ENCODE measurements at regions not wholly inside any gene's neighbourhood (a gene's known extent, or its start where the extent isn't known, plus 50 kb on each side); places are given as distances from the start of the nearest gene placed in this dataset.

DNA sequence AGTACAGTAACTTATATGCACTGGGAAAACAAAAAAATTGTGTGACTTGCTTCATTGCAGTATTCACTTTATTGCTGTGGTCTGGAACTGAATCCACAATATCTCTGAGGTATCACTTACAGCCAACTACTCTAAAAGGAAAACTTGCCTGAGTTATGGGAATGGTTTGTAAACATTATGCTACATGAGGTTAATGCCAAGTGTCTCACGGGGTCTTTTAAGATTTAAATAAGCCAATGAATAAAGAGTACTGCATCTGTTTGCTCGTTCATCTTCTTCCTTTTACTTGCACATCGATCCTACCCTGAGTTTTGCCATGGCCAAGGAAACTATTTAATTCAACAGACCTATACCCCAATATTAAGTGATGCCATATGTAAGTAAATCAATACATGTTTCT is 72.0 kb upstream of the API5 start:
- peaks cover 3% of the 10 kb centered on the region for H3K27me3 Mint-ChIP-seq (ENCODE audit: insufficient read depth)
- H3K36me3 Mint-ChIP-seq (ENCODE audit: low read depth): no peaks in the 10 kb centered on the region
- no peak overlapping the region for H3K4me3 Mint-ChIP-seq
- no peaks in the 10 kb centered on the region for H3K9me3 Mint-ChIP-seq
- DNase-seq (ENCODE audit: low spot score): no peak
- no peaks in the 10 kb centered on the region for H3K4me1 Mint-ChIP-seq (ENCODE audit: low read depth)
- H3K27ac Mint-ChIP-seq: no peak overlapping the region
- intact Hi-C loops (cut with micrococcal nuclease): no loop called here

DNA sequence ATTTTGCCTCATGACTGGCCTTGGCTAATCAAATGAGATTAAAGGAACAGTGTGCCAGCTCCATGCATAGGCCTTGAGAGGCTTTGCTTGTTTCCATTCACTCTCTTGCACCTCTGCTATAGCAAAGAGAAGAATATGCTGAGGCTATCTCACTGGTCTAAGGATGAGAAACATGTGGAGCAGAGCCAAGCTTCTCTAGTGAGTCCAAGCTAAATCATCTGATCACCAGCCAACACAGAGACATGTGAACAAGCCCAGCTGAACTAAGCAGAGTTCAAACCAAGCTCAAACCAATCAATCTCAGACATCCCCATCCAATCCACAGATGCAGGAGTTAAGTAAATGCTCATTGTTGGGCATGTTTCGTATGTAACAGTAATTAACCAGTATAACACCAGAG is 69.4 kb upstream of the API5 start:
- H3K27me3 Mint-ChIP-seq (ENCODE audit: insufficient read depth): no peaks in the 10 kb centered on the region
- H3K4me3 Mint-ChIP-seq: no peak overlapping the region
- no peak overlapping the region for H3K27ac Mint-ChIP-seq
- no peaks in the 10 kb centered on the region for H3K9me3 Mint-ChIP-seq
- intact Hi-C loops (cut with micrococcal nuclease): no loop called here
- DNase-seq (ENCODE audit: low spot score): no peak
- H3K4me1 Mint-ChIP-seq (ENCODE audit: low read depth): no peaks in the 10 kb centered on the region
- H3K36me3 Mint-ChIP-seq (ENCODE audit: low read depth): no peaks in the 10 kb centered on the region

DNA sequence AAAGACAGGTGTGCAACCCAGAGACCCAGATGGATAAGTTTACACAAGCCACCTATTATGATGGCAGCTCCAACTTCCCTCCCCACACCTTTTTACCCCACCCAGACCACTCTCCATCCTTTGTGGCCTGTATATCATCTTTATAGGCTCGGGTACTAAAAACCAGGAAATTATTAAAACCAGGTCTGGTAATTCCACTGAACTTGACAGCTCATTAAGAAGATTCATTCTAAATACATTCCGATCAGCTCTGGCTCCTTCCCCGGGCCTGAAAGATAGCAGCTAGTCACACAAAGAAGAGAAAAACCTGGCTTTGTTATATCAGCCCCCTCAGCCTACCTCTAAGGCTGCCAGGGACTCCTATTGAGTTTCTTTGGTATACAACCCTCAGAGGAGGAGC is 67.9 kb upstream of the API5 start:
- Mint-ChIP-seq H3K27me3 (ENCODE audit: insufficient read depth) (no peaks in the 10 kb centered on the region), H3K27ac (no peak overlapping the region), H3K4me1 (ENCODE audit: low read depth) (no peaks in the 10 kb centered on the region), H3K36me3 (ENCODE audit: low read depth) (no peaks in the 10 kb centered on the region), H3K9me3 (no peaks in the 10 kb centered on the region), H3K4me3 (no peak overlapping the region)
- intact Hi-C loops (cut with micrococcal nuclease): no loop called here
- no peak for DNase-seq (ENCODE audit: low spot score)

DNA sequence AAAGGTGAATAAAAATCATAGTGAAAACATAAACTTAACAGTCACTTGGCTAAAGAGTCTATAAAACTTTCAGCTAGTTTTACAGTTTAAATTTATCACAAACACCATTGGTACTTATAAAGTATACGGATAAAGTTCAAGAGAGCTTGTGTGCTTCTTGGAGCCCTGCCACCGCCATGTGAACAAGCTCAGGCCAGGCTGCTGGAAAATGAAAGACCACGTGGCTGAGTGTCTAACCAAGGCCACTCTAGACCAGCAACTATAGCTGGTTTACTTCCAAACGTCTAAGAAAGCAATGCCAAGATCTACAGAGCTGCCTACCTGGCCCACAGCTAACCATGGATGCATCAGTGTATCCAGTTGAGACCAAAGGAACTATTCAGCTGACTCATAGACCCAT is 66.3 kb upstream of the API5 start:
- H3K9me3 Mint-ChIP-seq: no peaks in the 10 kb centered on the region
- no peaks in the 10 kb centered on the region for H3K36me3 Mint-ChIP-seq (ENCODE audit: low read depth)
- intact Hi-C loops (cut with micrococcal nuclease): no loop called here
- H3K27ac Mint-ChIP-seq: no peak overlapping the region
- no peak overlapping the region for H3K4me3 Mint-ChIP-seq
- no peaks in the 10 kb centered on the region for H3K27me3 Mint-ChIP-seq (ENCODE audit: insufficient read depth)
- DNase-seq (ENCODE audit: low spot score): no peak
- no peaks in the 10 kb centered on the region for H3K4me1 Mint-ChIP-seq (ENCODE audit: low read depth)

DNA sequence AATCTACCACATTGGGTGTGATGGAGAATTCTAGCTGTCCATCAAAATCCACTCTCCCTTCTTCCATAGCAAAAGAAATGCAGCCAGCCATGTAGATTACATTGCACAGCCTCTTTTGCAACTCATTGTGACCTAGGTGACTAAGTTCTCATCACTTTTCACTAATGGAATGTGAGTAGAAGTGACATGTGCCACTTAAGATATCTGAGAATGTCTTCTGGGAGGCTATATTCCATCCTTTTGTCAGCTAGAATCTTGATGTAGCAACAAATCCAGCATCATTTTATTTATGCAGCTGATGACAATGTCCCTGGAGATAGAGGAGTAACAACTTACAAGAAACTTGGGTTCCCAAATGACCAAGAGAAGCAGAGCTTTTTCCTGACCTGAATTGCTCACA is 61.5 kb upstream of the API5 start:
- Mint-ChIP-seq H3K36me3 (ENCODE audit: low read depth) (no peaks in the 10 kb centered on the region), H3K9me3 (no peaks in the 10 kb centered on the region), H3K4me3 (no peak overlapping the region), H3K27ac (no peak overlapping the region), H3K27me3 (ENCODE audit: insufficient read depth) (peaks cover 2% of the 10 kb centered on the region), H3K4me1 (ENCODE audit: low read depth) (no peaks in the 10 kb centered on the region)
- no peak for DNase-seq (ENCODE audit: low spot score)
- intact Hi-C loops (cut with micrococcal nuclease): no loop called here

DNA sequence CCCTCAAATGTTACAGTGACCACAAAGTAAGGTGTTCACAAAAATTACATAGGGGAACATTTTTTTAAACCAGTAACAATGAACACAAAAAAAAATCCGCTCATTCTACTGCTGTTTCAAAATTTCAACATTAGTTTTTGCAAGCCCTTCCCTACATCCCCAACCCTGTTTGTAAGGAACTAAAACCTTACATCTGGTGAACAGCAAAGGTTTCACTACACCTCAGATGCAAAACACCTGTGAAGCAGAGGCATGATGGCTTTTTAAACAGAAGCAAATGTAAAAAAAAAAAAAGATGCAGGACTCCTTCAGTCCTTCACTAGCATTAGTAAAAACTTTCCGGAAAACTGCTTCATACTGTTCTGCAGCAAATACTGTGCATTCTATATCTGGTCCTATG is 50.0 kb upstream of the API5 start:
- intact Hi-C loops (cut with micrococcal nuclease): no loop called here

More for the DNA sequence above, 50.0 kb upstream of the API5 start:
- Mint-ChIP-seq H3K9me3 (peaks cover 3% of the 10 kb centered on the region), H3K27ac (no peak overlapping the region), H3K4me1 (ENCODE audit: low read depth) (no peaks in the 10 kb centered on the region), H3K36me3 (ENCODE audit: low read depth) (no peaks in the 10 kb centered on the region), H3K4me3 (no peak overlapping the region), H3K27me3 (ENCODE audit: insufficient read depth) (no peaks in the 10 kb centered on the region)
- DNase-seq (ENCODE audit: low spot score): no peak
